ENCODE measurements at regions not wholly inside any gene's neighbourhood (a gene's known extent, or its start where the extent isn't known, plus 50 kb on each side); places are given as distances from the start of the nearest gene placed in this dataset.
A peak's percentile ranks its signal among the peaks of the same experiment; 100 is the strongest.
"Not testable (repeated sequence)": the region's sequence is repeated elsewhere in the genome, so short reads cannot be mapped to it uniquely, and the experiment has no call there.

DNA sequence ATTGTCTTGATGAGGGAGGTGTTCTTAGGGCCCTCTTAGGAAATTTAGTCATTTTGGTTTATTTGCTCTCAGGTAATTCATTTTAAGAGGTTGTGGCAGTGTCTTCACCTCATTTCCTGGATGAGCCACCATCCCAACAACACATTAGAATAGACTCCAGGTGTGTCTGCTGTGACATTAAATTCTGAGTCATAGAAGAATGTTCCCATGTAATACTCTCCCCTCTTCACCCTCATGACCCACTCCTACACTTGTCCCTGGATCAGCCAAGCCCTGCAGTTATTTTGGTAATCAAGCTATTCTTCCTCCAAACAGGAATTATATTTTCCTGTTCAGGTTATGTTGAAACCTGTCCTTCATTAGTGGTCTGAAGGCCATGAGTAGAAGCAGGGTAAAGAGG, 944.1 kb downstream of the SORCS3 start:
- DNase-seq, result no peak
- intact Hi-C loops (cut with DNase I), result no loop called here

GRCh38 chr10:105579112-105579511, 938.0 kb downstream of the SORCS3 start:
- peak in 1 of 42 donors; percentile 5 for DNase-seq
- intact Hi-C loops (cut with DNase I), result no loop called here

DNA sequence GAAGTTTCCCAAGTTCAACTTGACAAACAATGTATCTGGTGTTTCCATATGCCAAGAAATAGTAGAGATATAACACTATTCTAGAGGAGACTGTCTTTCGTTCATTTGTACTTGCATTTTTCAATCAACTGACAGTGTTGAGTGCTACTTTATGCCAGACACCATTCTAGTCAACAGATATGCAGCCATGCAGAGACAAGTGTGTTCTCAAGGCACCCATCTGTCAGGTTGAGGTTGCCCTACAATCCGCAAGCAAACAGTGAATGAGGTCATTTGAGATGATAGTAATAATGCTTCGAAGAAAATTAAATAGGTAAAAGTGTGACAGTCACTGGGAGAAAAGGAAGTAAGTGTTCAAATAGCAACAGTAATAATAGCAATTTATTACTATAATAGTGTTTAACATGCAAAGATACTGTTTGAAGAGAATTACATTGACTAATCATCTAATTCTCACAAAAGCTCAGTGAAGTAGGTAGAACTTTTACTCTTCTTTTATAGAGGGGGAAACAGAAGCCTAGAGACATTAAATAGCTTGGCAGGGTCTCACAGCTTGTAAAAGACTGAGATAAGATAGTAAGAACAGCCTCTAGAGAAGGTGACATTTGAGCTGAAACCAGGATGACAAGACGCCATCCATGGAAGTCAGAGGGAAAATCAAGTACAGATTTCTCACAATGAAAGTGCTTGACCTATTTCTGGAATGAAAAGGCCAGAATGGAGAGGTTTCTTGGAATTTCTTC, 936.9 kb downstream of the SORCS3 start:
- no peak for DNase-seq
- intact Hi-C loops (cut with DNase I), result no loop called here

- intact Hi-C loops (cut with DNase I), result no loop called here
- no peak for DNase-seq
These were observed 918.4 kb downstream of the SORCS3 start for GRCh38 chr10:105559333-105560097.

- intact Hi-C loops (cut with DNase I); DNase-seq: not testable (repeated sequence)
These were observed 909.4 kb downstream of the SORCS3 start for GRCh38 chr10:105550453-105550852.

GRCh38 chr10:105549731-105550130, 908.6 kb downstream of the SORCS3 start:
- DNase-seq, result no peak
- intact Hi-C loops (cut with DNase I), result no loop called here

- intact Hi-C loops (cut with DNase I), result no loop called here
These were observed 904.0 kb downstream of the SORCS3 start for GRCh38 chr10:105545101-105545500.

DNA sequence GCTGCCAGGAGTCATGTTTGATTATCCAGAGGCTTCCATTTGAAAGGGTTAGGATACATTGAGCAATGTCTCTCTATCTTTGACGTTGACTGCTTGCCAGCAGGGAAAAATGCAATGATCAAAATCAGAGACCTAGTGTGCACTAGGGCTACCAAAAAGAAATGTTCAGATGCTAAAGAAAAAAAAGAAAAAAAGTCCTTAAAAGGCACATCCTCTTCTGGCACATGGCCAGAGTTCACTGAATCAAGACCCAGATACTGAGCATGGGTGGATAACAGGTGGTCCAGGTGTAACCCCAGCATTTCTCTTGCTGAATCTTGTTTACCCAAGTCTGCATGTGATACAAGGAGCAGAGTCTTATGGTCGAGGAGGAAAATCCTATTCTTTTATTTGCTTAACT, 899.3 kb downstream of the SORCS3 start:
- DNase-seq, result no peak
- intact Hi-C loops (cut with DNase I), result no loop called here

More at GRCh38 chr10:105545101-105545500, 904.0 kb downstream of the SORCS3 start:
- DNase-seq, result no peak

GRCh38 chr10:105538874-105539273, 897.8 kb downstream of the SORCS3 start:
- intact Hi-C loops (cut with DNase I), result no loop called here

DNA sequence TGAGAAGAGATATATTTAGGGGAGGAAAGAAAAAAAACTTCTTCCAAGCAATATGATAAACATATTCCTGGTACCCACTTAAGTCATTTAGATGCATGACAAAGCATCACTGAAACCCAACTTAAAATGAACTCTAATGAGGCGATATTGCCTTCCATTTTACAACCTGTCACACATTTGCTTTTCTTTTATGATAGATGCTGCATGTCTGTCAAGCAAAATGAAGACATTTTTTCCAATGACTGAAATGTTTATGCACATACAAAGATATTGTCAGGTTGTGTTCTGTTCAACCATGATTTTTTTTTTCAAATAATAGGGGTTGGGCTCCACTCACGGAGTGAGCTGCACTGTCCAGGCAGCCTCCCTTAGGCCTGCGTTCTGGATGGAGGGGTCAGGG, 894.4 kb downstream of the SORCS3 start:
- intact Hi-C loops (cut with DNase I), result no loop called here
- no peak for DNase-seq

More at GRCh38 chr10:105538874-105539273, 897.8 kb downstream of the SORCS3 start:
- DNase-seq, result no peak

GRCh38 chr10:105534086-105534485, 893.0 kb downstream of the SORCS3 start:
- no peak for DNase-seq
- intact Hi-C loops (cut with DNase I), result no loop called here

- no peak for DNase-seq
- intact Hi-C loops (cut with DNase I), result no loop called here
These were observed 875.4 kb downstream of the SORCS3 start for GRCh38 chr10:105516511-105516910.

DNA sequence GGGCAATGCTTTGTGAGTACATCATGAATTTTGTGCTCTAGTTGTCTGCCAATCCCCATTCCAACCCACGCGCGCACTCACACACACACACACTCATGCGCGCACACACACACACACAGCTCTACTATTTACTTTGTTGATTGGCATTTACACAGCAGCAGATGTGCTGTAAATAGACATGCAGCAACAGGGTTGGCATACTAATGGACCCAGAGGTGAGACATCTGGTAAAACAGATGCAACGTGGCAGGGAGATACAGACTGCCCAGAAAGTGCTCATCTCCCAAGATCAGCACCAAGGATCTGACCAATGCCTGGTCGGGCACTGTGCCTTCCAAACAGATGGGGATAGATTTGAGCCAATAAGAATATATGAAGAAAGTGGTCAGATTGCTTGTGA, 873.0 kb downstream of the SORCS3 start:
- intact Hi-C loops (cut with DNase I), result no loop called here
- DNase-seq, result no peak

- intact Hi-C loops (cut with DNase I), result no loop called here
- DNase-seq, result no peak
These were observed 868.4 kb downstream of the SORCS3 start for GRCh38 chr10:105509517-105509916.

GRCh38 chr10:105506262-105506661, 865.2 kb downstream of the SORCS3 start:
- no peak for DNase-seq
- intact Hi-C loops (cut with DNase I), result no loop called here

DNA sequence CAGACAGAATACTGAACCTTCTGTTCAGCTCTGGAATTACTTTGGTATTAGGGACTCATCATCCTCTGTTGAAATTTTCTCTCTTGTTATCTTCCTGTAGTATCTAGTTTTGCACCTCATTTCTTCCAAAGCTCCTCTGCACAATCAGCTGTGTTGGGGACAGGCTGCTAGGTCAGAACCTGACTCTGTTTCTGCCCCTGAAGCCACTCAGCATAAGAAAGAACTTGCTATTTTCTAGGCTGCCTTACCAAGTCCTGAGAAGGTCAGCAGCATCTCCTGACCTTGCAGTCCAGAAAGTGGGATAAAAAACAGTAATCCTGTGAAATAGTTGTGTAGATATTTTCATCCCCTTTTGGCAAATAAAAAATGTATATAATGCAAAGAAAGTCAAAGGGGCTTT, 862.6 kb downstream of the SORCS3 start:
- DNase-seq, result no peak
- intact Hi-C loops (cut with DNase I), result no loop called here

- intact Hi-C loops (cut with DNase I), result no loop called here
- DNase-seq, result no peak
These were observed 861.0 kb downstream of the SORCS3 start for GRCh38 chr10:105502058-105502457.

DNA sequence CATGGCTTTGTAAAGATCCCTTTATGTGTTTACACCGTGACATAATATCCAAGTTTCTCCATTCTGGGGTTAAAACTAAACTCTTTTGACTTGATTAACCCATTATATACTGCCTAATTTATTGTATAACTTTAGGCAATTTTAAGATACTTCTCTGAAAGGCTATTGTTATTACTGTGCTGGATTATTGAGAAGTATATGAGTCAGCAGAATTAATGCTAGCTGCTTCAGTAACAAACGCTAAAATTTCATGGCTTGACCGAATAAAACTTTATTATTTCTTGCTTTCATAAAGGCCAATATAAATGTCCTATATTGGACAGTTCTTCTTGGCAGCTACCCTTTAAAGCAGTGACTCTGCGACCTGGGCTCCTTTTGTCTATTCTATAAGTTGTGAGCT, 853.9 kb downstream of the SORCS3 start:
- intact Hi-C loops (cut with DNase I), result no loop called here
- DNase-seq, result no peak

DNA sequence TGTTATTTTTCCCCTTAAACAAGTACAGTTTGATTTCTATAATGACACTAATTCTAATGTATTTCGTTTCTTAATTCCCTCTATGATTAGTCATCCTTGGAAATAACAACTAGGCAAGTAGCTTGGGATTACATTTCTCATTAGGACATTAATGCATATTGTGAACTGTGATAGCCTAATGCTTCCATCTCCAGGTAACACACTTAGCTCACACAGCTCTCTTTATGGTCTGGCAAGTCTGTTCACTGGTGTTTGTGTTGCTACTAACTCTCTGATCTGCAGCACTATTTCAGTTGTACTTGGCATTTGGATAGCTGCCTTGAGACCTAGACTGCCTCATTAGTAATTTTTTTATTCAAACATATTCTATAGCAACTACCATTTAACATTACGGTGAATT, 853.2 kb downstream of the SORCS3 start:
- intact Hi-C loops (cut with DNase I), result no loop called here
- DNase-seq, result no peak

- intact Hi-C loops (cut with DNase I), result no loop called here
- no peak for DNase-seq
These were observed 832.1 kb downstream of the SORCS3 start for GRCh38 chr10:105473170-105473569.

- no peak for DNase-seq
- intact Hi-C loops (cut with DNase I), result no loop called here
These were observed 827.7 kb downstream of the SORCS3 start for GRCh38 chr10:105468759-105469158.

Measured in head of caudate nucleus (tissue), 42 donors.